ENCODE measurements at regions not wholly inside any gene's neighbourhood (a gene's known extent, or its start where the extent isn't known, plus 50 kb on each side); places are given as distances from the start of the nearest gene placed in this dataset.

- TF ChIP-seq POLR2A (IDR thresholded peaks at IDR 0.05) (no peak), CTCF (IDR thresholded peaks at IDR 0.05) (no peak)
Observed at GRCh38 chrX:138073626-138074025, 507.7 kb downstream of the ZIC3 start.
